ENCODE measurements at regions not wholly inside any gene's neighbourhood (a gene's known extent, or its start where the extent isn't known, plus 50 kb on each side); places are given as distances from the start of the nearest gene placed in this dataset.

GRCh38 chr2:173584000-173584399, 229.3 kb downstream of the CDCA7 start:
- Histone ChIP-seq H3K9me3 (no peaks in the 10 kb centered on the region), H3K36me3 (no peaks in the 10 kb centered on the region), H3K27me3 (no peaks in the 10 kb centered on the region), H3K4me3 (no peak overlapping the region), H3K27ac (no peak overlapping the region), H3K4me1 (no peaks in the 10 kb centered on the region)
- intact Hi-C loops (cut with DNase I; ENCODE audit: low total_unique reads) = no loop called here
- no peak for DNase-seq (ENCODE audit: low spot score in 2 of 2)
- TF ChIP-seq POLR2A (IDR thresholded peaks at IDR 0.05) (no peak), CTCF (IDR thresholded peaks at IDR 0.05) (no peak), POLR2AphosphoS5 (IDR thresholded peaks at IDR 0.05) (no peak)

- TF ChIP-seq POLR2AphosphoS5 (IDR thresholded peaks at IDR 0.05) (no peak), CTCF (IDR thresholded peaks at IDR 0.05) (no peak), POLR2A (IDR thresholded peaks at IDR 0.05) (no peak)
- no peak overlapping the region for H3K4me3 ChIP-seq
These were observed 230.2 kb downstream of the CDCA7 start for GRCh38 chr2:173584676-173585458.

GRCh38 chr2:173588931-173589369, 234.3 kb downstream of the CDCA7 start:
- Histone ChIP-seq H3K9me3 (no peaks in the 10 kb centered on the region), H3K36me3 (no peaks in the 10 kb centered on the region), H3K4me1 (no peaks in the 10 kb centered on the region), H3K27ac (no peak overlapping the region), H3K4me3 (no peak overlapping the region), H3K27me3 (no peaks in the 10 kb centered on the region)
- TF ChIP-seq POLR2AphosphoS5 (IDR thresholded peaks at IDR 0.05) = no peak
- no peak for DNase-seq (ENCODE audit: low spot score in 2 of 2)
- intact Hi-C loops (cut with DNase I; ENCODE audit: low total_unique reads) = no loop called here

More at GRCh38 chr2:173584676-173585458, 230.2 kb downstream of the CDCA7 start:
- intact Hi-C loops (cut with DNase I; ENCODE audit: low total_unique reads) = no loop called here
- Histone ChIP-seq H3K27ac (no peak overlapping the region), H3K36me3 (no peaks in the 10 kb centered on the region), H3K9me3 (no peaks in the 10 kb centered on the region), H3K27me3 (no peaks in the 10 kb centered on the region), H3K4me1 (no peaks in the 10 kb centered on the region)
- DNase-seq (ENCODE audit: low spot score in 2 of 2) = no peak

GRCh38 chr2:173589604-173590275, 235.1 kb downstream of the CDCA7 start:
- no peak for DNase-seq (ENCODE audit: low spot score in 2 of 2)
- no peaks in the 10 kb centered on the region for H3K27me3 ChIP-seq
- intact Hi-C loops (cut with DNase I; ENCODE audit: low total_unique reads) = no loop called here
- H3K4me3 ChIP-seq = no peak overlapping the region
- H3K27ac ChIP-seq = peak overlapping the region; percentile 5 to 70
- no peaks in the 10 kb centered on the region for H3K4me1 ChIP-seq
- TF ChIP-seq POLR2A (IDR thresholded peaks at IDR 0.05) = no peak
- TF ChIP-seq CTCF (IDR thresholded peaks at IDR 0.05) = no peak
- TF ChIP-seq POLR2AphosphoS5 (IDR thresholded peaks at IDR 0.05) = no peak
- no peaks in the 10 kb centered on the region for H3K36me3 ChIP-seq
- H3K9me3 ChIP-seq = no peaks in the 10 kb centered on the region

- Histone ChIP-seq H3K4me1 (no peaks in the 10 kb centered on the region), H3K27ac (peak overlapping the region; percentile 5 to 70), H3K36me3 (no peaks in the 10 kb centered on the region), H3K4me3 (no peak overlapping the region), H3K9me3 (no peaks in the 10 kb centered on the region), H3K27me3 (no peaks in the 10 kb centered on the region)
- intact Hi-C loops (cut with DNase I; ENCODE audit: low total_unique reads) = no loop called here
- no peak for TF ChIP-seq CTCF (IDR thresholded peaks at IDR 0.05)
- TF ChIP-seq POLR2AphosphoS5 (IDR thresholded peaks at IDR 0.05) = peak in 1 of 3 donors; percentile 5
- peak in 1 of 2 donors; percentile 73 for DNase-seq (ENCODE audit: low spot score in 2 of 2)
These were observed 235.7 kb downstream of the CDCA7 start for GRCh38 chr2:173590276-173590861.
